ENCODE measurements at regions not wholly inside any gene's neighbourhood (a gene's known extent, or its start where the extent isn't known, plus 50 kb on each side); places are given as distances from the start of the nearest gene placed in this dataset.

DNA sequence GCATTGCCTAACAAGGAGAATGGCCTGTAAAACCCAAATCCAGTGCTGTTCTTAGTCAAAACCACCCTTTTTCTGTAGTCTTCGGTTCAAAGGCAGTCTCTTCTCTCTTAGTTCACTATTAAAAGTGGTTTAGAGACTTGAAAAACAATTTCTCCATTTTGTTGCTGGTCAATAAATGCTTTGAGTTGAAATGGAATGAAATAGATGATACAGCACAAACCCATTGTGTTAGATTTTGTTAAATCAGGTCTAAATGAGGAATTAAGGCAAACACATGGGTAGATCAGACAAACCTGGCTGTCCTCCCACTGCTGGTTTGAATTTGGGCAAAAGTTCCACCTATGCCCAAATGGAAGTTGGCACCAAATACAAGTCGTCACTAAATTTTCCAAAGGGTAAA lies 150.1 kb upstream of the SERTAD2 start:
- TF ChIP-seq EP300 (IDR thresholded peaks at IDR 0.05; ENCODE audit: low read depth) (no peak), POLR2AphosphoS5 (IDR thresholded peaks at IDR 0.05) (no peak), POLR2A (IDR thresholded peaks at IDR 0.05) (no peak)
- TF ChIP-seq, protein P1, sequence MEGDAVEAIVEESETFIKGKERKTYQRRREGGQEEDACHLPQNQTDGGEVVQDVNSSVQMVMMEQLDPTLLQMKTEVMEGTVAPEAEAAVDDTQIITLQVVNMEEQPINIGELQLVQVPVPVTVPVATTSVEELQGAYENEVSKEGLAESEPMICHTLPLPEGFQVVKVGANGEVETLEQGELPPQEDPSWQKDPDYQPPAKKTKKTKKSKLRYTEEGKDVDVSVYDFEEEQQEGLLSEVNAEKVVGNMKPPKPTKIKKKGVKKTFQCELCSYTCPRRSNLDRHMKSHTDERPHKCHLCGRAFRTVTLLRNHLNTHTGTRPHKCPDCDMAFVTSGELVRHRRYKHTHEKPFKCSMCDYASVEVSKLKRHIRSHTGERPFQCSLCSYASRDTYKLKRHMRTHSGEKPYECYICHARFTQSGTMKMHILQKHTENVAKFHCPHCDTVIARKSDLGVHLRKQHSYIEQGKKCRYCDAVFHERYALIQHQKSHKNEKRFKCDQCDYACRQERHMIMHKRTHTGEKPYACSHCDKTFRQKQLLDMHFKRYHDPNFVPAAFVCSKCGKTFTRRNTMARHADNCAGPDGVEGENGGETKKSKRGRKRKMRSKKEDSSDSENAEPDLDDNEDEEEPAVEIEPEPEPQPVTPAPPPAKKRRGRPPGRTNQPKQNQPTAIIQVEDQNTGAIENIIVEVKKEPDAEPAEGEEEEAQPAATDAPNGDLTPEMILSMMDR (IDR thresholded peaks at IDR 0.05) = no peak

Data from transverse colon (tissue), 4 donors.